OCI-LY7 (cell line): ENCODE measurements at regions not wholly inside any gene's neighbourhood (a gene's known extent, or its start where the extent isn't known, plus 50 kb on each side); places are given as distances from the start of the nearest gene placed in this dataset.

ENCODE experiments used
- BruUV-seq: library from RNA; stranded (reverse); fragments of 400-500 nt; replicated peaks from 2 replicates; lab custom pipeline; 2021; lab: Mats Ljungman, UMichigan
- CTCF ChIA-PET: fragments of 300-600 bp; sonication (Branson Sonifier 250); formaldehyde crosslinking; loops from one replicate; lab custom pipeline; 2022; ENCODE audit warnings: antibody characterized with exemption; ENCODE audit not compliant: unreplicated experiment; lab: Charles Lee
- POLR2A ChIA-PET: fragments of 300-600 bp; sonication (Branson Sonifier 250); formaldehyde crosslinking; loops from one replicate; lab custom pipeline; 2022; ENCODE audit warnings: antibody characterized with exemption; lab: Charles Lee
- DNase-seq: peaks from one replicate; pipeline ENCODE4 v3.0.0-alpha.2; 2015; ENCODE audit warnings: low spot score
- H2AFZ ChIP-seq: fragments of 200-600 bp; sonication (generic), shearing (Covaris generic); 2 replicates; pipeline ENCODE4 v1.6.1; 2014; ENCODE audit warnings: mild to moderate bottlenecking, antibody characterized with exemption, low read length, moderate library complexity
- H3K27ac ChIP-seq: fragments of 200-600 bp; sonication (generic); 2 replicates; pipeline ENCODE4 v1.5.1; 2014; ENCODE audit warnings: mixed run types, low read depth, mild to moderate bottlenecking, moderate library complexity, low read length, inconsistent platforms; ENCODE audit not compliant: poor library complexity, severe bottlenecking
- H3K36me3 ChIP-seq: fragments of 200-600 bp; sonication (generic); 2 replicates; pipeline ENCODE4 v1.6.1; 2014; ENCODE audit warnings: mild to moderate bottlenecking, antibody characterized with exemption, low read length, moderate library complexity, mixed read lengths; ENCODE audit not compliant: insufficient read depth
- H3K4me1 ChIP-seq: fragments of 200-600 bp; sonication (generic); 2 replicates; pipeline ENCODE4 v1.5.1; 2014; ENCODE audit warnings: mild to moderate bottlenecking, low read length; ENCODE audit not compliant: insufficient read depth, poor library complexity, severe bottlenecking
- H3K4me2 ChIP-seq: fragments of 200-600 bp; sonication (generic); 2 replicates; pipeline ENCODE4 v1.6.1; 2014; ENCODE audit warnings: mild to moderate bottlenecking, low read length
- H3K4me3 ChIP-seq: fragments of 200-600 bp; sonication (generic); 2 replicates; pipeline ENCODE4 v1.5.1; 2014; ENCODE audit warnings: mild to moderate bottlenecking, low read depth, low read length; ENCODE audit not compliant: poor library complexity, severe bottlenecking
- H3K79me2 ChIP-seq: fragments of 200-600 bp; sonication (generic); 2 replicates; pipeline ENCODE4 v1.6.1; 2016; ENCODE audit warnings: low read depth, mild to moderate bottlenecking, low read length, moderate library complexity, mixed read lengths; ENCODE audit not compliant: insufficient read depth
- H3K9me2 ChIP-seq: fragments of 200-600 bp; sonication (generic); 2 replicates; pipeline ENCODE4 v1.6.1; 2016; ENCODE audit warnings: mild to moderate bottlenecking, low read length, mixed read lengths; ENCODE audit not compliant: insufficient read depth
- H3K9me3 ChIP-seq: fragments of 200-600 bp; sonication (generic); 2 replicates; pipeline ENCODE4 v1.6.1; 2014; ENCODE audit warnings: mild to moderate bottlenecking, mixed run types, low read length, mixed read lengths
- H4K20me1 ChIP-seq: fragments of 200-600 bp; sonication (generic); 2 replicates; pipeline ENCODE4 v1.6.1; 2014; ENCODE audit warnings: mild to moderate bottlenecking, antibody characterized with exemption, low read length, moderate library complexity, mixed read lengths; ENCODE audit not compliant: insufficient read depth
- EZH2phosphoT487 ChIP-seq: fragments of 200-600 bp; sonication (generic); IDR thresholded peaks from 2 replicates; pipeline ENCODE4 v1.6.1; 2018; ENCODE audit warnings: low read depth, borderline replicate concordance, mild to moderate bottlenecking, mixed run types, antibody characterized with exemption, low read length, moderate library complexity, mixed read lengths
- intact Hi-C: fragments of 100-400 bp; cut with micrococcal nuclease; formaldehyde crosslinking; loops from one replicate; pipeline ENCODE4 v1.10.0; 2022; ENCODE audit not compliant: unreplicated experiment
- TF ChIP-seq, protein P1 (sequence below): fragments of 200-600 bp; sonication (generic); conservative IDR thresholded peaks from 2 replicates; pipeline ENCODE4 v1.5.1; 2014; ENCODE audit warnings: mild to moderate bottlenecking, antibody characterized with exemption, low read length, moderate library complexity, mixed read lengths

DNA sequence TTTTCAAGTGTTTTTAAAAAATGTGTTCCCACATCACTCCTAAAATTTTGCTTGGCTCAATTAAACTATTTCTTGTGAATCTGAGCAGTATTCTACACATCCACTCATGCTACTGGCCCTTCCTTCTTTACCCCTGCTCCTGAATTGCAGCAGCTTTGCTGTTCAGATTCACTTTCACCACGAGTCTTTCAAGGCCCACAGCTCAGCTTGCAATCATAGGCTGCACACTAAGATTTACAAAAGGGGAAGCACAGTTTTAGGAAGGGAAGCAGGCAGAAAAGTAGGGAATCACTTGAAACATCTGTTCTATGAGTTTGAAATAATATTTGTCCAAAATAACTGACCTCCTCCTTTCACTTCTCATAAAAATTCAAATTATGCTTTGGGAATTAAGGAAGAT, 70.9 kb upstream of the EDEM3 start:
- intact Hi-C loops, result no loop called here
- DNase-seq, result no peak
- Histone ChIP-seq H3K79me2 (no peaks in the 10 kb centered on the region), H2AFZ (no peak overlapping the region), H3K4me1 (no peaks in the 10 kb centered on the region), H3K4me2 (no peak overlapping the region), H3K4me3 (no peak overlapping the region), H3K9me2 (no peaks in the 10 kb centered on the region), H3K36me3 (no peaks in the 10 kb centered on the region), H3K27ac (no peak overlapping the region), H3K9me3 (no peaks in the 10 kb centered on the region), H4K20me1 (no peaks in the 10 kb centered on the region)
- CTCF ChIA-PET, result no interaction called here
- TF ChIP-seq EZH2phosphoT487, result no peak
- TF ChIP-seq, protein P1, sequence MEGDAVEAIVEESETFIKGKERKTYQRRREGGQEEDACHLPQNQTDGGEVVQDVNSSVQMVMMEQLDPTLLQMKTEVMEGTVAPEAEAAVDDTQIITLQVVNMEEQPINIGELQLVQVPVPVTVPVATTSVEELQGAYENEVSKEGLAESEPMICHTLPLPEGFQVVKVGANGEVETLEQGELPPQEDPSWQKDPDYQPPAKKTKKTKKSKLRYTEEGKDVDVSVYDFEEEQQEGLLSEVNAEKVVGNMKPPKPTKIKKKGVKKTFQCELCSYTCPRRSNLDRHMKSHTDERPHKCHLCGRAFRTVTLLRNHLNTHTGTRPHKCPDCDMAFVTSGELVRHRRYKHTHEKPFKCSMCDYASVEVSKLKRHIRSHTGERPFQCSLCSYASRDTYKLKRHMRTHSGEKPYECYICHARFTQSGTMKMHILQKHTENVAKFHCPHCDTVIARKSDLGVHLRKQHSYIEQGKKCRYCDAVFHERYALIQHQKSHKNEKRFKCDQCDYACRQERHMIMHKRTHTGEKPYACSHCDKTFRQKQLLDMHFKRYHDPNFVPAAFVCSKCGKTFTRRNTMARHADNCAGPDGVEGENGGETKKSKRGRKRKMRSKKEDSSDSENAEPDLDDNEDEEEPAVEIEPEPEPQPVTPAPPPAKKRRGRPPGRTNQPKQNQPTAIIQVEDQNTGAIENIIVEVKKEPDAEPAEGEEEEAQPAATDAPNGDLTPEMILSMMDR, result no peak
- BruUV-seq, result no TSS peak
- POLR2A ChIA-PET, result no interaction called here

DNA sequence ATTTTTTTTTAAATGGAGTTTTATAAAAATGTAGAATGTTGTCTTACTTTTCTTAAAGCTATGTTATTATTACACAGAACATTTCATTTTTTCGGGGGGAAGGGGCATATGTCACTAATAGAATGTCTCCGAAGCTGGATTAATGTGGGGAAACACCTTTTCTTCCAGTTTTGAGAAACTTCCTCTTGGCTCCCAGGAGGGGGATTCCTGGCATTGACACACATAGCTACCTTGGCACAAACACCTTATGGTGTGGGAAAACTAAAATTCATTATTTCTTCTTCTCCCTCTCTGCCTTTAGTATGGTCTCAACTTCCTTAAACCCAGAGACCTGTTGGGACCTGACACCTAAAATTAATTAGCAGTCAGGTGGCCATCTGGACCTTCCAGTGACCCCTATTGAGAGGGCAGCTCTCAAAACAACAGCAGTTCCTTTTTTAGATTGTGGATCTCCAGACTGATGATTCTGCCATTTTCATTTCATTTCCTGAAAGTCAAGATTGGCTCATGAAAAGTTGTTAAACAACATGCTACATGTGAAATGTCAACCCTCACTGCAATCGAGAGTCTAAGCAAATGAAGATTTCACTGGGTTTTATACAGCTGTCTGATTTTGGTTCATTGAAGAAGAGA, 70.1 kb upstream of the EDEM3 start:
- no peaks in the 10 kb centered on the region for H4K20me1 ChIP-seq
- no peak for DNase-seq
- no peak overlapping the region for H3K4me2 ChIP-seq
- TF ChIP-seq, protein P1, result no peak
- no peak for TF ChIP-seq EZH2phosphoT487
- no TSS peak for BruUV-seq
- H3K27ac ChIP-seq, result no peak overlapping the region
- no peaks in the 10 kb centered on the region for H3K9me3 ChIP-seq
- no peaks in the 10 kb centered on the region for H3K4me1 ChIP-seq
- 0 out of 2 replicates have a peak overlapping the region, but pooled peaks have one; percentile 10 for H2AFZ ChIP-seq
- ChIA-PET CTCF (no interaction called here), POLR2A (interaction anchor here (0.7 kb wide), 1 partner anchor 105 kb away, joined by 4 read pairs; no protein-coding TSS in a partner anchor)
- H3K4me3 ChIP-seq, result no peak overlapping the region
- H3K79me2 ChIP-seq, result no peaks in the 10 kb centered on the region
- H3K36me3 ChIP-seq, result no peaks in the 10 kb centered on the region
- H3K9me2 ChIP-seq, result no peaks in the 10 kb centered on the region
- intact Hi-C loops, result no loop called here

DNA sequence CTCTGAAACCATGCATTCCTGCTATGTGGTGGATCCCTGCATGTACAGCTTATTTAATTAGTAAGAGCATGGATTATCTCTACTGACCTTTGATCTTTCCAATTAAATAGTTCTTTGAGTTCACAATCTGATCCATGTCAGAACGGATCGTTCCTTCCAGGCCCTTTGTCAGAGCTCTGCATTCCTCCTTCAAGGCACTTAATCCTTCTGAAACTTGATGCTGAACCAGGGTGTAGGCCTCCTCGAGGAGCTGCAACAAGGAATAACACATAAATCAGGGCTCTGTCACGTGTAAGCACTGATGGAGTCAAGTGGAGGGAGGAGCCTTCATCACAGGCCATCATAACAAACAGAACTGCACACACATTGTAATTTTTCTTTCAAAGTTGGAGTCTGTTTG, 68.4 kb upstream of the EDEM3 start:
- Histone ChIP-seq H3K4me3 (no peak overlapping the region), H3K4me1 (no peaks in the 10 kb centered on the region), H3K4me2 (no peak overlapping the region), H3K9me3 (no peaks in the 10 kb centered on the region), H3K9me2 (no peaks in the 10 kb centered on the region), H4K20me1 (no peaks in the 10 kb centered on the region), H2AFZ (no peak overlapping the region), H3K27ac (no peak overlapping the region), H3K36me3 (no peaks in the 10 kb centered on the region), H3K79me2 (no peaks in the 10 kb centered on the region)
- no TSS peak for BruUV-seq
- POLR2A ChIA-PET, result no interaction called here
- no peak for DNase-seq
- CTCF ChIA-PET, result no interaction called here
- TF ChIP-seq EZH2phosphoT487, result no peak
- TF ChIP-seq, protein P1, result no peak
- intact Hi-C loops, result no loop called here
